ENCODE measurements at regions not wholly inside any gene's neighbourhood (a gene's known extent, or its start where the extent isn't known, plus 50 kb on each side); places are given as distances from the start of the nearest gene placed in this dataset.

DNA sequence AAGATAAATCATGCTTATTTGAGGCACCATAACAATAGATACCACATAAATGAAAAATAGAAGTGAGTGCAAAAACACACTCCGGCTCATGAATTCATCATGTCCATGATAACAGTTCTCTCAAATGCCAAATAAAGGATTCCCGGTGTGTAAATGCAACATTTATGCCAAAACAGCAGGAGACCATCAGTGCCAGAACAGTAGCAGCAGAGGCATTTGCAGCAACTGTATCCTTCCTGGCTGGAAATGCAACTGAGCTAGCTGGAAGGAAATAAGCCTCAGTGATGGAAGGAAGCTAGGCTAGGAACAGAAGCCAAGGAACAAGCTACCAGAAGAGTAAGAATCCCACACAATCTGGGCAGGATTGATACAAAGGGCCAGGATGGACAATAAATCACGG, 79.9 kb upstream of the THSD7A start:
- Histone ChIP-seq H3K9me3 (ENCODE audit: control insufficient read depth in 4 of 4, insufficient read depth in 3 of 4, low read length in 3 of 4) (no peaks in the 10 kb centered on the region), H3K4me3 (no peak overlapping the region), H3K4me1 (ENCODE audit: control insufficient read depth in 5 of 5, insufficient read depth in 5 of 5, low read length in 5 of 5) (no peaks in the 10 kb centered on the region), H3K9ac (ENCODE audit: insufficient read depth in 1 of 2, low read length in 2 of 2) (no peak overlapping the region), H3K27me3 (ENCODE audit: control insufficient read depth in 3 of 3, insufficient read depth in 3 of 3, low read length in 2 of 3) (no peaks in the 10 kb centered on the region), H3K27ac (ENCODE audit: low read depth in 1 of 2, low read length in 1 of 2) (no peak overlapping the region), H3K36me3 (ENCODE audit: control insufficient read depth in 4 of 4, insufficient read depth in 4 of 4, low read length in 4 of 4) (no peaks in the 10 kb centered on the region)
- no peak for TF ChIP-seq CTCF (IDR thresholded peaks at IDR 0.05; ENCODE audit: control extremely low read depth, extremely low read depth)
- DNase-seq (peak in 1 of 3 donors; percentile 4), ATAC-seq (ENCODE audit: insufficient read depth, low FRiP score) (no peak)
- 46 to 47% methylated on average over 3 of the region's 3 CpGs for WGBS, 2 donors

- H3K27me3 ChIP-seq (ENCODE audit: control insufficient read depth in 3 of 3, insufficient read depth in 3 of 3, low read length in 2 of 3) = no peaks in the 10 kb centered on the region
- no peak for ATAC-seq (ENCODE audit: insufficient read depth, low FRiP score)
- TF ChIP-seq CTCF (IDR thresholded peaks at IDR 0.05; ENCODE audit: control extremely low read depth, extremely low read depth) = no peak
- peaks cover 0 to 4% (median 2%) of the 10 kb centered on the region in 4 donors for H3K9me3 ChIP-seq (ENCODE audit: control insufficient read depth in 4 of 4, insufficient read depth in 3 of 4, low read length in 3 of 4)
- H3K9ac ChIP-seq (ENCODE audit: insufficient read depth in 1 of 2, low read length in 2 of 2) = no peak overlapping the region
- H3K27ac ChIP-seq (ENCODE audit: low read depth in 1 of 2, low read length in 1 of 2) = no peak overlapping the region
- H3K36me3 ChIP-seq (ENCODE audit: control insufficient read depth in 4 of 4, insufficient read depth in 4 of 4, low read length in 4 of 4) = no peaks in the 10 kb centered on the region
- DNase-seq = no peak
- H3K4me1 ChIP-seq (ENCODE audit: control insufficient read depth in 5 of 5, insufficient read depth in 5 of 5, low read length in 5 of 5) = no peaks in the 10 kb centered on the region
- WGBS, 2 donors = 96 to 97% methylated on average over 4 of the region's 4 CpGs
- H3K4me3 ChIP-seq = no peak overlapping the region
Observed at GRCh38 chr7:11914645-11915044, 82.6 kb upstream of the THSD7A start.

GRCh38 chr7:11923376-11923930, 91.5 kb upstream of the THSD7A start:
- WGBS, 2 donors = 78 to 81% methylated on average over 1 of the region's 1 CpG
- H3K9me3 ChIP-seq (ENCODE audit: control insufficient read depth in 4 of 4, insufficient read depth in 3 of 4, low read length in 3 of 4) = no peaks in the 10 kb centered on the region
- DNase-seq (no peak), ATAC-seq (ENCODE audit: insufficient read depth, low FRiP score) (no peak)
- H3K27me3 ChIP-seq (ENCODE audit: control insufficient read depth in 3 of 3, insufficient read depth in 3 of 3, low read length in 2 of 3) = no peaks in the 10 kb centered on the region
- no peak overlapping the region for H3K4me3 ChIP-seq
- TF ChIP-seq CTCF (IDR thresholded peaks at IDR 0.05; ENCODE audit: control extremely low read depth, extremely low read depth) = no peak
- H3K4me1 ChIP-seq (ENCODE audit: control insufficient read depth in 5 of 5, insufficient read depth in 5 of 5, low read length in 5 of 5) = no peaks in the 10 kb centered on the region
- H3K9ac ChIP-seq (ENCODE audit: insufficient read depth in 1 of 2, low read length in 2 of 2) = no peak overlapping the region
- no peak overlapping the region for H3K27ac ChIP-seq (ENCODE audit: low read depth in 1 of 2, low read length in 1 of 2)
- no peaks in the 10 kb centered on the region for H3K36me3 ChIP-seq (ENCODE audit: control insufficient read depth in 4 of 4, insufficient read depth in 4 of 4, low read length in 4 of 4)

DNA sequence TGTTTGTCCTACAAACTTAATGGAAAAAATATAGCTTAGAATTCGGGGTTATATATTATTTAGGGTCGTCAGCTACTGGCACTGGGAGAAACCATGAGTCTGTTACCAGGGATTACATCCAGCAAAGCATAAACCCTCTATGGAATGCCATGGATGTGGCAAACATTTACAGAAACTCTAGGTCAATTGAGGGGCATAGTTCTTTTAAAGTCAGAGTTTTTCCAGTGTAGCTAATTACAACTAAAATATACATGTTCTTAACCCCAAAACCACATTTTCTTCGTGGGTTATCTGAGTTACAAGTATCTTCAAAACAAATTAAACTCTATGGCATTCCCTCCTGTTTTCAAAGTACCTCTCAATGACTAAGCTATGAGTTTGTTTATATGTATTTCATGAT, 99.3 kb upstream of the THSD7A start:
- Histone ChIP-seq H3K27me3 (ENCODE audit: control insufficient read depth in 3 of 3, insufficient read depth in 3 of 3, low read length in 2 of 3) (no peaks in the 10 kb centered on the region), H3K36me3 (ENCODE audit: control insufficient read depth in 4 of 4, insufficient read depth in 4 of 4, low read length in 4 of 4) (no peaks in the 10 kb centered on the region), H3K4me1 (ENCODE audit: control insufficient read depth in 5 of 5, insufficient read depth in 5 of 5, low read length in 5 of 5) (no peaks in the 10 kb centered on the region), H3K27ac (ENCODE audit: low read depth in 1 of 2, low read length in 1 of 2) (no peak overlapping the region), H3K9me3 (ENCODE audit: control insufficient read depth in 4 of 4, insufficient read depth in 3 of 4, low read length in 3 of 4) (no peaks in the 10 kb centered on the region), H3K4me3 (no peak overlapping the region), H3K9ac (ENCODE audit: insufficient read depth in 1 of 2, low read length in 2 of 2) (no peak overlapping the region)
- WGBS, 2 donors = 64 to 68% methylated on average over 3 of the region's 3 CpGs
- ATAC-seq (ENCODE audit: insufficient read depth, low FRiP score) (no peak), DNase-seq (no peak)
- TF ChIP-seq CTCF (IDR thresholded peaks at IDR 0.05; ENCODE audit: control extremely low read depth, extremely low read depth) = no peak

Data from lung (tissue), 11 donors.